ENCODE measurements at regions not wholly inside any gene's neighbourhood (a gene's known extent, or its start where the extent isn't known, plus 50 kb on each side); places are given as distances from the start of the nearest gene placed in this dataset.

DNA sequence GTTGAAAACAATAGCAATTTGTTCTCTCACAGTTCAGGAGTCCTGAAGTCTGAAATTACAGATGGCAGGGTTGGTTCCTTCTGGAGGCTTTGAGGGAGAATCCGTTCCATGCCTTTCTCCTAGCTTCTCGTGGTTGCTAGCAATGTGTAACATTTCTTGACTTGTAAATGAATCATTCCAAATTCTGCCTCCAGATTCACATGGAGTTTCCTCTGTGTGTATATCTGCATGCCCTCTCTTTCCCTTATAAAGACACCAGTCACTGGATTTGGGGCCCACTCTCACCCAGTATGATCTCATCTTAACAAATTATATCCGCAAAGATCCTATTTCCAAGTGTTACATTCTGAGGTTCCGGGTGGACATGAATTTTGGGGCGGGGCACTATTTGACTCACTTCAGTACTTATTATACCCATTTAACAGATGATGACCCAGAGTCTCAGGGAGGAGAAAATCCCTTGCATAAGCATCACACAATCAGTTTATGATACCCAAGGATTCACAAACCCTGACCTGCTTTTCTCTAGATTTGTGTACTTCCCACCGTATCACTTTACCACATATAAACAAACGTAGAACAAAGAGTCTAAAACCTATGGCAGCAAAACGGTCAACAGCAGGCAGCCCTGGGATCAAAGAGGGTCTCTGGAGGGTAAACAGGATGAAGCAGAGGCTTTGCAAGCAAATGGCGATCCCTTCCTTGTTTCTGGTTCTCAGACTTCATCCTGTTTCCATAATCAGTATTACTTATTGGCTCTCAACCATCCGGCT is 93.7 kb downstream of the C9orf152 start:
- Mint-ChIP-seq H3K4me3 (no peak overlapping the region), H3K9me3 (no peaks in the 10 kb centered on the region), H3K4me1 (ENCODE audit: low read depth) (no peaks in the 10 kb centered on the region), H3K36me3 (ENCODE audit: low read depth) (no peaks in the 10 kb centered on the region), H3K27ac (no peak overlapping the region), H3K27me3 (no peaks in the 10 kb centered on the region)
- no peak overlapping the region for H3K27ac ChIP-seq (ENCODE audit: low read depth in 1 of 2, low read length in 2 of 2)
- TF ChIP-seq, protein P1, sequence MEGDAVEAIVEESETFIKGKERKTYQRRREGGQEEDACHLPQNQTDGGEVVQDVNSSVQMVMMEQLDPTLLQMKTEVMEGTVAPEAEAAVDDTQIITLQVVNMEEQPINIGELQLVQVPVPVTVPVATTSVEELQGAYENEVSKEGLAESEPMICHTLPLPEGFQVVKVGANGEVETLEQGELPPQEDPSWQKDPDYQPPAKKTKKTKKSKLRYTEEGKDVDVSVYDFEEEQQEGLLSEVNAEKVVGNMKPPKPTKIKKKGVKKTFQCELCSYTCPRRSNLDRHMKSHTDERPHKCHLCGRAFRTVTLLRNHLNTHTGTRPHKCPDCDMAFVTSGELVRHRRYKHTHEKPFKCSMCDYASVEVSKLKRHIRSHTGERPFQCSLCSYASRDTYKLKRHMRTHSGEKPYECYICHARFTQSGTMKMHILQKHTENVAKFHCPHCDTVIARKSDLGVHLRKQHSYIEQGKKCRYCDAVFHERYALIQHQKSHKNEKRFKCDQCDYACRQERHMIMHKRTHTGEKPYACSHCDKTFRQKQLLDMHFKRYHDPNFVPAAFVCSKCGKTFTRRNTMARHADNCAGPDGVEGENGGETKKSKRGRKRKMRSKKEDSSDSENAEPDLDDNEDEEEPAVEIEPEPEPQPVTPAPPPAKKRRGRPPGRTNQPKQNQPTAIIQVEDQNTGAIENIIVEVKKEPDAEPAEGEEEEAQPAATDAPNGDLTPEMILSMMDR (IDR thresholded peaks at IDR 0.05), result no peak
- H3K4me1 ChIP-seq (ENCODE audit: insufficient read depth, low read length), result no peaks in the 10 kb centered on the region
- ChIA-PET POLR2A (no interaction called here), CTCF (no interaction called here)
- H3K27me3 ChIP-seq (ENCODE audit: control insufficient read depth in 1 of 2, insufficient read depth in 2 of 2, low read length in 2 of 2), result no peaks in the 10 kb centered on the region
- H3K36me3 ChIP-seq (ENCODE audit: insufficient read depth, low read length), result no peaks in the 10 kb centered on the region
- H3K4me3 ChIP-seq (ENCODE audit: low read length), result no peak overlapping the region
- ATAC-seq (ENCODE audit: poor library complexity) (no peak), DNase-seq (no peak)
- intact Hi-C loops (cut with DNase I, micrococcal nuclease), result no loop called here
- H3K9me3 ChIP-seq (ENCODE audit: control insufficient read depth in 1 of 2, insufficient read depth in 1 of 2, low read length in 2 of 2), result no peaks in the 10 kb centered on the region

DNA sequence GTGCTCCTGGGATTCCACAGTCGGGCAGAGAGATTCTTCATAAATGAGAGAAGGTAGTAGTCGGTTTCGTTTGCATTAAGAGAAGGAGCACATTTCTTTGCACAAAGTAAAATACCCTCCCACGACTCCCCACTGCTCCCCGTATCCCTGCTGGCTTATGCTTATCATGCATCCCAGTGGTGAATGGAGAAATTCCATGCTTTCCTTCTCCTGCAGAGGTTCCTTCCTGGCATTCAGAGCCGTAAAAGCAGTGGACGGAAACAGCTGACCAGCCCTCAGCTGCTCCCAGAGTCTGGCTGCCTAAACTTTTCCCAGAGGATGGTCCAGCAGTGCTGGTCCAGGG is 93.1 kb downstream of the C9orf152 start:
- Mint-ChIP-seq H3K36me3 (ENCODE audit: low read depth) (no peaks in the 10 kb centered on the region), H3K27me3 (no peaks in the 10 kb centered on the region), H3K4me1 (ENCODE audit: low read depth) (no peaks in the 10 kb centered on the region), H3K9me3 (no peaks in the 10 kb centered on the region), H3K27ac (no peak overlapping the region), H3K4me3 (no peak overlapping the region)
- Histone ChIP-seq H3K9me3 (ENCODE audit: control insufficient read depth in 1 of 2, insufficient read depth in 1 of 2, low read length in 2 of 2) (no peaks in the 10 kb centered on the region), H3K4me3 (ENCODE audit: low read length) (no peak overlapping the region), H3K36me3 (ENCODE audit: insufficient read depth, low read length) (no peaks in the 10 kb centered on the region), H3K4me1 (ENCODE audit: insufficient read depth, low read length) (no peaks in the 10 kb centered on the region), H3K27me3 (ENCODE audit: control insufficient read depth in 1 of 2, insufficient read depth in 2 of 2, low read length in 2 of 2) (no peaks in the 10 kb centered on the region), H3K27ac (ENCODE audit: low read depth in 1 of 2, low read length in 2 of 2) (no peak overlapping the region)
- TF ChIP-seq, protein P1 (IDR thresholded peaks at IDR 0.05), result no peak
- intact Hi-C loops (cut with DNase I, micrococcal nuclease), result no loop called here
- ChIA-PET POLR2A (no interaction called here), CTCF (no interaction called here)
- ATAC-seq (ENCODE audit: poor library complexity) (no peak), DNase-seq (no peak)

DNA sequence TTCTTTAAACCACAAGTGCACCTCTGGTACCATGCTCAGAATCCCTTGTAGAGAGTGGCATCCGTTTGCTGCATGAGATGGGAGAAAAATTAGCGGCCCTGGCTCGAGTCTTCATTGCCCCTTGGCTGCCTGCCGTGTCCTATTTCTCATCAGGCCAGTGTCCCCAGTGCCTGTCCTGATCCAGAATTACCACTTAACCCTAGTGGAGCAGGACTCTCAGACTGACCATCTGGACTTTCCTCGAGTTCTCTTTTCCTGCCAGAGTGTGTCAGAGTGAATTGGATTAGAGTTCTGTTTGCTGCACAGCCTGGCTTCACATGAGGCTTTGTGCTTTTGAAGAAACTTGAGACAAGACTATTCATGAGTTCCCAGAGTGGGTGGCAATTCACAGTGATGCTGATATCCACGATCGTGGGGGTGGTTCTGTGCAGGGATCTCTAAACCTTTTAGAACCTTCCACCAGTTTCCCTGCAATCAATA is 92.6 kb downstream of the C9orf152 start:
- Mint-ChIP-seq H3K4me1 (ENCODE audit: low read depth) (no peaks in the 10 kb centered on the region), H3K4me3 (no peak overlapping the region), H3K9me3 (no peaks in the 10 kb centered on the region), H3K27ac (no peak overlapping the region), H3K27me3 (no peaks in the 10 kb centered on the region), H3K36me3 (ENCODE audit: low read depth) (no peaks in the 10 kb centered on the region)
- intact Hi-C loops (cut with DNase I, micrococcal nuclease), result no loop called here
- ATAC-seq (ENCODE audit: poor library complexity) (no peak), DNase-seq (no peak)
- no peaks in the 10 kb centered on the region for H3K9me3 ChIP-seq (ENCODE audit: control insufficient read depth in 1 of 2, insufficient read depth in 1 of 2, low read length in 2 of 2)
- H3K4me1 ChIP-seq (ENCODE audit: insufficient read depth, low read length), result no peaks in the 10 kb centered on the region
- H3K36me3 ChIP-seq (ENCODE audit: insufficient read depth, low read length), result no peaks in the 10 kb centered on the region
- H3K27me3 ChIP-seq (ENCODE audit: control insufficient read depth in 1 of 2, insufficient read depth in 2 of 2, low read length in 2 of 2), result no peaks in the 10 kb centered on the region
- H3K4me3 ChIP-seq (ENCODE audit: low read length), result no peak overlapping the region
- ChIA-PET POLR2A (no interaction called here), CTCF (no interaction called here)
- TF ChIP-seq, protein P1 (IDR thresholded peaks at IDR 0.05), result no peak
- no peak overlapping the region for H3K27ac ChIP-seq (ENCODE audit: low read depth in 1 of 2, low read length in 2 of 2)
